T-helper 2 cell (primary cell): ENCODE measurements at regions not wholly inside any gene's neighbourhood (a gene's known extent, or its start where the extent isn't known, plus 50 kb on each side); places are given as distances from the start of the nearest gene placed in this dataset.
A peak's percentile ranks its signal among the peaks of the same experiment; 100 is the strongest.

ENCODE experiments used
- DNase-seq, 5 experiments: peaks; one replicate each; pipeline versions ENCODE4 v3.0.0 to v3.0.0-alpha.2; 2012 to 2022

- DNase-seq, result no peak
Measured at GRCh38 chr15:95848126-95848525, 482.4 kb upstream of the NR2F2 start.

- DNase-seq, result no peak
Measured at GRCh38 chr15:95850837-95851236, 479.7 kb upstream of the NR2F2 start.

- DNase-seq, result no peak
Measured at GRCh38 chr15:95853350-95853749, 477.1 kb upstream of the NR2F2 start.

DNA sequence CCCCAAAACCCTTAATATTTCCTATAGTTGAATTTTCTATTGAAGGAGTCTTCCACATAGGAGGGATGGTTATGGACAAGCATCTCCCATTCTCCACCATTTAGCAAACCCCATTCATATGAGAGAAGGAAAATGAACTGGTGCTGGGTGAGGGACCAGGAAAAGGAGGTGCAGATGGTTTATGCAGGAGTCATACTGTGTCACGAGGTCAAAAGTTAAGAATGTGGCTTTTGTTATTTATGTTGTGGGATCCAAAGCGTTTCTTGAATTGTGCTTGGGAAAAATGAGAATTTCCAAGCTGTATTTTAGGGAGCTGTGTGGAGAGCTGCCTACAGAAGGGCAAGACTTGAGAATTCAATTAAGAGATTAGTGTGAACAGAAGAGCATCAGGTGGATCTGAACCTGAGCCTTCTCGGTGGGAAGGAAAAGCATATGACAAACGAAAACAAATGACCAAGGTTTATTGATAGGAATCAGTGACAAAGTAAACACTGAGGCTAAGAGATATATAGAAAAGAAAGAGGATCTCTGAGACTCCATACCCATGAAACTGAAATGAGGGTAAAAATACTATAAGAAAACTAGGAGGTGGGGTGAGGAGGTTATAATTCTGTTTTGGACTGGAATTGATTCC lies 473.3 kb upstream of the NR2F2 start:
- DNase-seq, result no peak

DNA sequence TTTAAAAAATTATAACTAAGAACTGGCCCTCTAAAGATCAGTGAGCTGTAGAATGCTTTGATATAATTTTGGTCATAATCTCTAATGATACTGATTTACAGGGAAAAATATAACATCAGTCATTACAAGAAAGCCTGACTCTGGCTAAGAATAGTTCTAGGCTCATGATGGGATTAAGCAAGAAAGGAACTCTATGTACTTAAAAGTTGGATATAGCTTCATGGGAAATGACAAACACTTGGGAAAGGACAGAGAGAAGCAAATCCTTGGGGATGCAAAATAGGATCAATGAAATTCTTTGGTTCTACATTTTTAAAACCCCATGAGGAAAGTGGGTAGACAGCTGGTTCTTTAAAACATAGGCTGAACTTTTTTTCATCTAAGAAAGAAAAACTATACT lies 472.7 kb upstream of the NR2F2 start:
- DNase-seq, result no peak

DNA sequence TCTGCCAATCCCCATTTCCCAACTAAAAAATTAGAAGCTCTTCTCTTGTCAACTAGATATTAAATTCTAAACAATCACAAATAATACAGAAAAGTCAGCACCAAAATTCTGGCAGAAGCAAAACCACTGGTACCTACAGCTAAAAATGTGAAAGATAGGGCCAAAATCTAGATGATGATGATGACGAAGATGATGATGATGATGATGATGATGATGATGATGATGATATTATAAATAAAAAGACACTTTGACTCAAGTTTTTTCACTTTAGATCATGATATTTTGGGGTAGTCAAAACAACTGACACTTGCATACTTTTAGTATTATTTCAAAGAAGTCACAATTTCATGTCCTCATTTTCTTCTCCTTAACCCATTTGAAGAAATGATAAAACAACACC lies 470.1 kb upstream of the NR2F2 start:
- DNase-seq, result no peak

GRCh38 chr15:95864467-95864886 lies 466.0 kb upstream of the NR2F2 start:
- peak in 2 of 5 experiments; percentile 50 to 61 for DNase-seq

- DNase-seq, result peak in 2 of 5 experiments; percentile 13 to 18
Measured at GRCh38 chr15:95865330-95865739, 465.2 kb upstream of the NR2F2 start.

GRCh38 chr15:95866711-95867440 lies 463.6 kb upstream of the NR2F2 start:
- DNase-seq, result no peak

DNA sequence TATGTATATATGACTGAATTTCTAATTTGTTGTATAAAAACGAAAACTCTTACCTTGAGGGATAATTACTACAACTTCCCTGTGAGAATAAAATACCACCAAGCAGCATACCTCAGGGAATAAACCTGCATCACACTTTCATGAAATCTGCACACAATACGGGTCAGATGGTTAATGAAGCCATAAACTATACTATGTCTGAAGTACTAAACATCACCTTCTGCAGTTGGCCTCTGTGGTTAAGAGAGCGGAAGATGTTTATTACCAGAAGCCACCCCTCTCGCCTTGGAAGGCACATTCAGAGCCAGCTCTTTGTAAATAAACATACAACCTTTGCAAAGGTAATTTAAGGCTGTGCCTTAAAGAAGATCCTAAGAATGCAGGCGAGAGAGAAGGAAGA lies 462.1 kb upstream of the NR2F2 start:
- DNase-seq, result no peak

- DNase-seq, result no peak
Measured at GRCh38 chr15:95868970-95869369, 461.5 kb upstream of the NR2F2 start.

DNA sequence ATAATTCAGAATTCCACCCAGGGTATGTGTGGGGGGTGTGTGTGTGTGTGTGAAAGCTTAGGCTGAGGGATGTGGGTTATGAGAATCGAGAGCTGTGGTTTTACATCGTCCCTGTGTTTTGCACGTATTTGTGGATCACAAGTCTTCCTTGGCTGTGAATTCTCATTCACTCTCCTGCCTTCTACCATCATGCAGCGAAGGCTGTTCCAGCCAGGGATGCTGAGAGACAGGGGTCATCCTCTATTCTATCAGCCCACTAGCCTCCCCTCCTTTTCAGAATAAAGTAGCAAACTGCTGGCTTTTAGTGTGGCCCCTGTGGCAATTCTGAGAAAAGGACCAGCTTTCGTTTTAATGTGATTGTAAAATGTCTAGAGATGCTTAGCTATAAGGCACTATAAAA lies 460.6 kb upstream of the NR2F2 start:
- peak in 1 of 5 experiments; percentile 56 for DNase-seq

GRCh38 chr15:95872366-95872771 lies 458.1 kb upstream of the NR2F2 start:
- no peak for DNase-seq

DNA sequence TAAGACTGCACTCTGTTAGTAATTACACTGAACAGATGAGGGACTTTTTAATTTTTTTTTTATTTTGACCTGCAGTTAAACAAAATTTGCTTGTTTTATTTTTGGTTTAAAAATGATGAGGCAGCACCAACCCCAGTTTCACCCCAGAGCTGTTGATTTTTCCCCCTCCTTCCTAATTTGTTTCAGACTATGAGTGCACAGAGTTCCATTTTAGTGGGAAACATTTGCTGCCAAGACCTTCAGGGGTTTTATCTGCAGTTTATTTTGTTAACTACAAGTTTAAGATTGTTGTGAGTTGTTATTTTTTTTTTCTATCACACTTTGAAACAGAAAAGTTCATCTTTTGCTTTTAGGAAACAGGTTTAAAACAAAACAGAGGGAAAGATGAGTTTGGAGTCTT lies 455.9 kb upstream of the NR2F2 start:
- DNase-seq, result no peak

- DNase-seq, result peak in 1 of 5 experiments; percentile 57
Measured at GRCh38 chr15:95875121-95875643, 455.3 kb upstream of the NR2F2 start.

DNA sequence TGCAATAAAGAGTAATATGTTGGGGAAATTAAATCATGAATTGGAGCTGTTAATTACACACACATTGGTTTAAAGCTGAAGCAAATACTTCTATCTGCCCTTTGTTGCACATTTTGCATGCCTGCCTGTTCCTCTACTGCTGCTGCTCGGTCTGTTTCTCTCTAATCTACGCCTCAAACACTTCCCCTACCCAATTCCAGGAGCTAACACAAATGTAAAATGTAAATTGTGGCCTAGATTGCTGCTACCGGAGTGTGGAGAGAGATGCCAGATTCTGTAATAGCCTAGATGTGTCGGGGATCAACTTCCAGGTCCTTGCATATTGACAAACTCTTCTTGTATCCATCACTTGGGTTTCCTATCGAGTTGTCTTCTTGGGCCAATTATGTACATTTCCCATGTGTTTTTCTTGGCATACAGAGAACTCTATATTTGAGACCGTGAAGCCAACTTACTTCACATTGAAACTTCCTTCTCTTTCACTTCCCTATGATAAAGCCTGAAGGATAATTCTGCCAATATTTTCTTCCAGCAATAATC lies 450.4 kb upstream of the NR2F2 start:
- no peak for DNase-seq

- DNase-seq, result no peak
Measured at GRCh38 chr15:95880630-95881029, 449.9 kb upstream of the NR2F2 start.

DNA sequence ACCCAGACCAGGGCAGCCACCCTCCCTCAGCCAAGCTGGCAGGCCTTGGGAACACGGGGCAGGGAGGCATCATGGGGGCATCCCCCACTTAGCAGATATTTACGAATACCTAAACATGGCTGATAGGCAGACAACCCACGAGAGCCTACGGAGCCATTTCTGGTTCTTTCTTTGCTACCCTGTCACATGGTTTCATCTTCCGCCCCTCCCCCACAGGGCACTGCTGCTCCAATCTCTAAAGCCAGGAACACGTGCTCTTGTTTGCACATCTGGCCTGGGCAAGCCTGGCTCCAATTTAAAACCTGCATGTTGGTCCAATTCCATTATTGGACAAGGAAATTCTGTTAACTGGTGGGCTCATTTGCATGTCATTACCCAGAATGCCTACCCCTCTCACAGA lies 447.4 kb upstream of the NR2F2 start:
- no peak for DNase-seq

DNA sequence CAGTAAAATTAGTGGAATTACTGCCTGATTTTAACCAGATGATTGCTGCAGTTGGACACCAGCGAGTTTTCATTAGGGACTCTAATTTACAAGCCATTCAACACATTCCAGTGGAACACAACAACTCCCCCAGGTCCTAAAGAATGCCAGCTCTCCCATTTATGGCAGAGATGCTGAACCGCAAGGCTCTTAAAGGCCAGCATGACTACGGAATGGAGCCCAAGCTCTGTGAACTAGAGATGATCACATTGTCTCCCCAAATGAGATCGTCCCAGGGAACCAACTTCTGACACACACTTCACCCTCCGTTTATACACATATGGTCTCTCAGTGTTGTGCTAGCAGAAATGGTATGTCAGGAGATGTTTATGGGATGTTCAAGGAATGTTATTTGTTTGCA lies 446.2 kb upstream of the NR2F2 start:
- no peak for DNase-seq

DNA sequence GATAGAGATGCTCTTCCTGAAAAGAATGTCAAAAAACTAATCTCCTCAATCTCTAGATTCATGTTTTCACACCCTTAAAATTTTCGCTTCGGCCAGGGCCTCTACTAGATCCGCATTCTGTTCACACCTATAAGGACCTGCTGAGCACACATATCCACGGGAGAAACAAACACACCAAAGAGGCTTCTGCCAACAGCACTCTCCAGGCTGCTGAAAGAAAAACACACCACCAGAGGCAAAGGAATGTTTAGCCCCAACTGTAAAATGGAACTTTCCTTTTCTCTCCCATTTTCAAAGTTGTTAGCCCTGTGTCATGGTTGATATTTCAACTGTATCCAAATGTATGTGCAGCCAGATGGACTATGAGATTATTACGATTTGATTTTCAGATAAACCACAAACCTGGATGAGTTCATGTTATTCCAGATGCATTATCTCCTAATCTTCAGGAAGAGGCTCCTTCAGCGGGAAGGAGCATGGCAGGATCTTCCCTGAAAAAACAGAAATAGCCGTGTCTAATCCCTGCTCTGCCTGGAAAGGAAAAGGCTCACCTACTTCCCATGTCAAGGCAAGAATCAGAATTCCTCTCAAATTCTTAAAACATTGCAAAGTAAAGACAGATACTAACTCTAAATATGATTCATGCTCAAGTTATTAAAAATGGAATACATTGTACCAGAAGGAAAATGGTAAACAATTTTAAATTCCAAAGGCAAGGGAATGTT lies 442.7 kb upstream of the NR2F2 start:
- no peak for DNase-seq

GRCh38 chr15:95888762-95889161 lies 441.7 kb upstream of the NR2F2 start:
- no peak for DNase-seq

DNA sequence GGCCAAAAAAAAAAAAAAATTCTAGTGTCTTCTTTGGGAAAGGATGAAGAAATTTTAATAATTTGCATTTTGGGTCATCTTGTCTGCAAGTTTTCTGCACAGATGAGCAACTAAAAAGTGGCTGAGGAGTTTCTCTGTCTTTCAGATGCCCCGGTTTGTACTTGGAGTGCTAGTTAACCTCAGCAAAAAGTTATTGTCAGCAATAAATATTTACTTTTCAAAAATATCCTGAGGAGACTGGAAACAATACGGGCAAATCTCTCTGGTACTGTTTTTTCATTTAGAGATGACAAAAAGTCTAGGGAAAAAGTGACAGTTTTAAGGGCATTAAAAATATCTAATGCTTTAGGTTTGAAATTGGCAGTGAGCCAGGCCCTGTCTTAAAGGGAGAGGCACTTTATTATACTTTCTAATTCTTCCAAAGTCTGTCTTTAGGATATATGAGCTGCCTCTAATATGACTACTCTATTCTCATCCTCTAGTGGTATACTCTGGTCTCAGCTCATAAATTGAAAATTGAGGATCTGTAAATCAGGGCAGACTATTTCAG lies 436.0 kb upstream of the NR2F2 start:
- no peak for DNase-seq

GRCh38 chr15:95895508-95895907 lies 435.0 kb upstream of the NR2F2 start:
- DNase-seq, result no peak
